ENCODE measurements at regions not wholly inside any gene's neighbourhood (a gene's known extent, or its start where the extent isn't known, plus 50 kb on each side); places are given as distances from the start of the nearest gene placed in this dataset.

DNA sequence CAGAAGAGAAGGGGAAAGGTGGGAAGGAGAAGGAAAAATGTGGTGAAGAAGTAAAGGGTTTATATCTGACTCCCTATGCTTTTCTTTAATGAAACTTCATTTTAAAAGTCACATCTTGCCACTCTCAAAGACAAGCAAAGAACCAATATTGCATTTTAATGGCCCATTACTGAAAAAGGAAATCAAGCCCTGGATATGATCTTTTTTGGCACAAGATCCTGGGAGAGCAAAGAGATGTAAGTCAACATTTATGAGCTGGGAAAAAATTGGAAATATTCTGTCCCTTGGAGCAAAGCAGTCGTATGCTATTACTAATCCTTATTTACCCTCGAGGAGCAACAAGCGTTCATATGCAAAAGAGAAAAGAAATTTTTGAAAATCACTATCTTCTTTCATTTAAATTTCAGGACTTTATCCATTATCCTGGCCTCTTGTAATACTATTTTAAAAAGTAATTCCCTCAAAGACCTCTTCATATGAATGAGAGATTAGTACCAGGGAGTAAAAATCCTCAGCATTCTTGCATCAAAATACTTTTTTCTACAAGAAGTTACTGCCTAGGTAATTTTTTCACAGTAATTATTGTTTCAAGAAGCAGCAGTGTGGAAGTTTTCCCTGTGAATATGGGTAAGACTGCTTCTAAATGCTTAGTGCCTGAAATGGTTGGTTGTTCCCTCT lies 435.3 kb upstream of the PDZRN3 start:
- TF ChIP-seq RAD21 (IDR thresholded peaks at IDR 0.05) (no peak), GABPA (IDR thresholded peaks at IDR 0.05 in 1 of 2, conservative IDR thresholded peaks at IDR 0.05 in 1 of 2) (no peak), TAF1 (conservative IDR thresholded peaks at IDR 0.05) (no peak), MAX (IDR thresholded peaks at IDR 0.05) (no peak), REST (IDR thresholded peaks at IDR 0.05) (no peak), JUND (IDR thresholded peaks at IDR 0.05) (no peak)
- TF ChIP-seq, protein P1, sequence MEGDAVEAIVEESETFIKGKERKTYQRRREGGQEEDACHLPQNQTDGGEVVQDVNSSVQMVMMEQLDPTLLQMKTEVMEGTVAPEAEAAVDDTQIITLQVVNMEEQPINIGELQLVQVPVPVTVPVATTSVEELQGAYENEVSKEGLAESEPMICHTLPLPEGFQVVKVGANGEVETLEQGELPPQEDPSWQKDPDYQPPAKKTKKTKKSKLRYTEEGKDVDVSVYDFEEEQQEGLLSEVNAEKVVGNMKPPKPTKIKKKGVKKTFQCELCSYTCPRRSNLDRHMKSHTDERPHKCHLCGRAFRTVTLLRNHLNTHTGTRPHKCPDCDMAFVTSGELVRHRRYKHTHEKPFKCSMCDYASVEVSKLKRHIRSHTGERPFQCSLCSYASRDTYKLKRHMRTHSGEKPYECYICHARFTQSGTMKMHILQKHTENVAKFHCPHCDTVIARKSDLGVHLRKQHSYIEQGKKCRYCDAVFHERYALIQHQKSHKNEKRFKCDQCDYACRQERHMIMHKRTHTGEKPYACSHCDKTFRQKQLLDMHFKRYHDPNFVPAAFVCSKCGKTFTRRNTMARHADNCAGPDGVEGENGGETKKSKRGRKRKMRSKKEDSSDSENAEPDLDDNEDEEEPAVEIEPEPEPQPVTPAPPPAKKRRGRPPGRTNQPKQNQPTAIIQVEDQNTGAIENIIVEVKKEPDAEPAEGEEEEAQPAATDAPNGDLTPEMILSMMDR (IDR thresholded peaks at IDR 0.05; ENCODE audit: low read depth, low read length, missing input control), result no peak
